GM04503 (cell line): ENCODE measurements at regions not wholly inside any gene's neighbourhood (a gene's known extent, or its start where the extent isn't known, plus 50 kb on each side); places are given as distances from the start of the nearest gene placed in this dataset.
"Not testable (repeated sequence)": the region's sequence is repeated elsewhere in the genome, so short reads cannot be mapped to it uniquely, and the experiment has no call there.

Source experiments
- DNase-seq: peaks from one replicate; pipeline ENCODE4 v3.0.0-alpha.2; 2012; ENCODE audit warnings: low read depth

DNA sequence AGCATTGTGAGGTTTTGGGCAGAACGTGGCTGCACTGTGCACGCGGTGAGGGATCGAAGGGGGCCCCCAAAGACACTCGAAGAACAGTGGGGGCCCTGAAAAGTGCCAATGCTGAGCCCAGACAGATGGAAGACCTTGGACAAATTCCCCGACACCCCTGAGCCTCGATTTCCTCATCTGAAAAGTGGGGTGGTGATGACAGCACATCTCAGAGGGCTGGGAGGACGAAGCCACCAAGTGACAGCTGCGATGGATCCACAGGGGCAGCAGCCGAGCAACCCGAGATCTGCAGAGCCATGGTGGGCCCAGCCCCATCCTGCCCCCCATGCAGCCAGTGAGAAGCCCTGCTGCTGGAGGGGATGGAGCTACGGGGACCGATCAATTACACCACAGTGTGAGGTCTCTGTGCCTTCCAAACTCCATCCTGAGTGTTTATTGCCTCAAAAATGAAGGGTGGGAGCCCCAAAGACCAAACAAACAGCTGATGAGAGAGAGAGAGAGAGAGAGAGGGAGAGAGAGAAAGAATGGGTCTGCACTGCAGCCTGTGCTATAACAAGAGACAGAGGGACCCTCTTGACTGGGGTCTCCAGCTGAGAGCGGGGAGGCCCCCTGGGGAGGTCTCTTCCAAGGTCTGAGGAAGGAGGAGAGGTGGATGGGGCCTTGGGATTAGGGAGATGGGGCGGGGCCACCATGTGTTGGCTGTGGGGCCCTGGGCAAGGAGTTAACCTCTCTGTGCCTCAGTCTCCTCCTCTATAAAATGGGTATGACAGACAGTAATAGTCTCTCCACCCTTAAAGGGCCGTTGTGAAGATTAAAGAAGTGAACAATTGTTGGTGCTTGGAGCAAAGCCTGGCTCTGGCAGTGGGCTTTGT is 134.4 kb upstream of the IER5L start:
- DNase-seq = no peak

DNA sequence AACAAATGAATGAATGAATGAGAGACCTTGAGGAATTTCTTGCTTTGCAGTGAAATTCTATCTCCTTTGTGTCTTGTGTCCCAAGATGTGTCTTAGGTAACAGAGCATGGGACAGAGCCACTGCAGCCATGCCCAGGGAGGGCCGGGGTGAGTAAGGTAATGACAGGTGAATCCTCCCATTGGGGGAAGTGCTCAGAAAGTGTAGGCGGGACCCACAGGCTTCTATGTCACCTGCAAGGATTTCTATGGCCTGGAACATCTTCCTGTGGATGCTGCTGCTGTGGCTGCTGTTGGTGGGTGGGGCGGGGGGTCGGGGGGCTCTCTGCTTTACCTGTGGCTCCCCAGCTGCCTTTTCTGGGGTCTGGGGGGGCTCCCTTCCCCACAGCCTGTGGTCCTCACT is 133.6 kb upstream of the IER5L start:
- no peak for DNase-seq

DNA sequence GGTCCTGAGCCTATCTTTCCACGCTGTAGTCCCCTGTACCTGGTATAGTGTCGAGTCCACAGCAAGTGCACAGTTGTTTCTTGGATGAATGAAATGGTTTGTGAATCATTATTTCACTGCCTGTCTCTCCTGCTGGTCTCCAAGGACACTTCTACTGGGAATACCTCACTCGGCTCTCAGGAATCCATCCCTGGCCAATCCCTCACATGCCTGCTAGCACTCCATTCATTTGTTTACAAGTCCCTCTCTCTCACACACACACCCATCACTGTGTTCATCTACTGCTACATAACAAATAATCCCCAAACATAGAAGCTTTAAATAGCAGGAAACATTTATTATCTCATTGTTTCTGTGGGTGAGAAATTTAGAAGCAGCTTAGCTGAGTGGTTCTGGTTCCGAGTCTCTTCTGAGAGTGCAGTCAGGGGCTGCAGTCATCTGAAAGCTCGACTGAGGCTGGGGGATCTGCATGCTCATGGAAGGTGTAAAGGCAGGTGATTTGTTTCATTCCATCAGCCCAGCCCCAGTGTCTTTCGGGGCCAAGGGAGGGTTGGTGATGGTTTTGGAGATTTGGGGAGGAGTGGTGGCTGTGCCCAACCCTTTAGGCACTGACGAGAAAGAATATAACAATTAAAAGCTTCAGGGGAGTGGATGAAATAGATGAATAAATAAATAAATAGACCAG is 132.7 kb upstream of the IER5L start:
- DNase-seq = no peak

DNA sequence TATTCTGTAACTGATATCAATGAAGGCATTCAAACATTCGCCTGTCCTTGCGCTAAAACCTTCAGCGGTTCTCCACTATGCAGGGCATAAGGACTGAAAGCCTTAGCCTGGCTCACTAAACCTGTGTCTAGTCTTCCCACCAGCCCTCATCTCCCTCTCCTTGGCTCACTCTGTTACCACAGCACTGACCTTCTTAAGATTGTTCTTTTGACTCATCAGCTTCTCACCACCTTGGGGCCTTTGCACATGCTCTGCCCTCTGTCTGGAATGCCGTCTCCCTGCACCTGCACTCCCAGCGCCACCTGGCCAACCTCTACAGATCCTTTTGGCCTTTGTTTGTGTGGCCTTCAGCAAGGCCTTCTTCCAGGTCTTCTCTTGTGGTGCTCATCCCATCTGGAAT is 131.8 kb upstream of the IER5L start:
- DNase-seq = no peak

DNA sequence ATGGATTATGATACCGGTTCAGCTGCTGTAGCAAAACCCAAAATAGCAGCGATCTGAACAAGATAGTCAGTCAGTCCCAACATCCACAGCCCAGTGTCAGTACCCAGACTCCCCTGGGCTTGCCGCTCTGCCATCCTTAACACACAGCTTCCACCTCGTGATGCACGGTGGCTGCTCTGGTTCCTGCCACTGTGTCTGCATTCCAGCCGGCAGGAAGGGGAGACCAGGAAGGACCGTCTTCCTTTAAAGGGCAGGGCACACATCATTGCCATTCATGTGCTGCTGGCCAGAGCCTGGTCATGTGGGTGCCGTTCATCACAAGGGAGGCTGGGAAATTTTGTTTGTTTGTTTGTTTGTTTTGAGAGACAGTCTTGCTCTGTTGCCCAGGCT is 131.0 kb upstream of the IER5L start:
- no peak for DNase-seq

DNA sequence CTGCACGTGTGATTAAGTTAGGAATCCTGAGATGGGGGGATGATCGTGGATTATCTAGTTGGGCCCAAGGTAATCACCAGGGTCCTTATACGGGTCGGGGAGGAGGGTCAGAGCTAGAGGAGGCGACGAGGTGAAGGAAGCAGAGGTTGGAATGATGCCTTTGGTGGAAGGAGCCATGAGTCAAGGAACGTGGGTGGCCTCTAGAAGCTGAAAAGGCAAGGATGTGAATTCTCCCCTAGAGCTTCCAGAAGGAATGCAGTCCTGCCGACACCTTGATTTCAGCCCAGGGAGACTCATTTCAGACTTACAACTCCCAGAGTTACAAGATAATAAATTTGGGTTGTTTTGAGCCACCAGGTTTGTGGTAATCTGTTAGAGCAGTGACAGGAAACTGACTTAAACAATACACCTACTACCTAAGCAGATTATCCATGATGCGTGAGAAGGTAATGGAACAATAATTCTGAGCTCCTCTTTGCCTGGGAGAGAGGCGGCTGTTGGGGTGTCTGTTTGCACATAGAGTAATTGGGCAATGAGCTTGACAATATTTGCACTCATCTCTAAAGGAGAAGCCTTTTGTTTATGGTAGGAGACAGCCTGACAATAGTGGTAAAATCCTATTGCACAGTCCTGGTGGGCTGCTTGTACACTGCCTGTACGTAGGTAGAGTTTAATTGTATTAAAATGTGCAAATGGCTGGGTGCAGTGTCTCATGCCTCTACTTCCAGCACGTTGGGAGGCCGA is 129.3 kb upstream of the IER5L start:
- no peak for DNase-seq

DNA sequence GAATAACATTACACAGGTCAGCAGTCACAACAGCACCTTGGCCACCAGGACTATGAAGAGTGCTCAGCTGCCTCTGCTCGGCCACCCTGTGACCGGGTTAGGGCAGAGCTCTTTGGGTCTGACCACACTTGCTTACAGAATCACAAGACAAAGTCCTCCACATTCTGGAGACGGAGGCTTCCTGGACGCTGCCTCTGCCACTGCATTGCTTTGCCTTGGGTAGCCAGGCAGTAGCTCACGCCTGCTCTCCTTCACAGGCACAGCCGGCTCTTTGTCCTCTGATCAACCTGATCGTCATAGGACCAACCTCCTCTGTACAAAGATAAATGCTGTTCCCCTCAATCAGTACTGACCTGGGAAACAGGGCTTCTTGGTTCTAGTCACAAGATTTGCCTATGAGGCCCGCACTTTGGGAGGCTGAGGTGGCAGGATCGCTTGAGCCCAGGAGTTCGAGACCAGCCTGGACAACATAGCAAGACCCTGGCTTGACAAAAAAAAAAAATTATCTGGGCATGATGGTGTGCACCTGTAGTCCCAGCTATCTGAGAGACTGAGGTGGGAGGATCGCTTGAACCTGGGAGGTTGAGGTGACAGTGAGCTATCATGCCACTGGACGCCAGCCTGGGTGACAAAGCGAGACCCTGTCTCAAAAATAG is 128.4 kb upstream of the IER5L start:
- DNase-seq = no peak

DNA sequence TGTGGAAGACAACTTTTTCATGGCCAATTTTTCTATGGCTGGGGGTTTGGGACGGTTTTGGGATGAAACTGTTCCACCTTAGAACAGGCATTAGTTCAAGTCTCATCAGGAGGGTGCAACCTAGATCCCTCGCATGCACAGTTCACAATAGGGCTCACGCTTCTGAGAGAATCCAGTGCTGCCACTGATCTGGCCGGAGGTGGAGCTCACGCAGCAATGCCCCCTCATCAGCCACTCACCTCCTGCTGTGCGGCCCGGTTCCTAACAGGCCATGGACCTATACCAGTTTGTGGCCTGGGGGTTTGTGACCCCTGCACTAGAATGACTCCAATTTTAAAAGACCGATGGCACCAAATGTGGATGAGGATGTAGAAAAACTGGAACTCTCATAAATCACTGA is 127.2 kb upstream of the IER5L start:
- DNase-seq = no peak

DNA sequence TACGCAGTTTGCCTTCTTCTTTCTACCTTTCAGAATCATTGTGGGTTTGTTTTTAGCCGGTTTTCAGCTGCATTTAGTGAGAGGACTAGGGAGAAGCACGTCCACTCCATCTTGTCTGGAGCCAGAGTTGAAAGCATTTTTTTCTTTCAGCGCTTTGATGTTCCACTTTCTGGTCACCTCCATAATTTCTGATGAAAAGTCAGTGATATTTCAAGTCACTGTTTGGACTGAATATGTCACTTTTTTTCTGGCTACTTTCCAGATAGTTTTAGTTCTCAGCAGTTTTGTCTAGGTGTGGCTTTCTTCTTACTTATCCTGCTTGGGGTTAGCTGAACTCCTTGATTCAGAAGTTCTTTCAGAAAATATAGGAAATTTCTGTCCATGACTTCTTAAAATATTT is 123.9 kb upstream of the IER5L start:
- no peak for DNase-seq

DNA sequence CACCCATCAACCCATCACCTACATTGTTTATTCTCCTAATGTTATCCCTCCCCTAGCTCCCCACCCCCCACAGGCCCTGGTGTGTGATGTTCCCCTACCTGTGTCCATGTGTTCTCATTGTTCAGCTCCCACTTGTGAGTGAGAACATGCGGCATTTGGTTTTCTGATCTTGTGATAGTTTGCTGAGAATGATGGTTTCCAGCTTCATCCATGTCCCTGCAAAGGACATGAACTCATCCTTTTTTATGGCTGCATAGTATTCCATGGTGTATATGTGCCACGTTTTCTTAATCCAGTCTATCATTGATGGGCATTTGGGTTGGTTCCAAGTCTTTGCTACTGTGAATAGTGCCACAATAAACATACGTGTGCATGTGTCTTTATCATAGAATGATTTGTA is 118.1 kb upstream of the IER5L start:
- DNase-seq = not testable (repeated sequence)

DNA sequence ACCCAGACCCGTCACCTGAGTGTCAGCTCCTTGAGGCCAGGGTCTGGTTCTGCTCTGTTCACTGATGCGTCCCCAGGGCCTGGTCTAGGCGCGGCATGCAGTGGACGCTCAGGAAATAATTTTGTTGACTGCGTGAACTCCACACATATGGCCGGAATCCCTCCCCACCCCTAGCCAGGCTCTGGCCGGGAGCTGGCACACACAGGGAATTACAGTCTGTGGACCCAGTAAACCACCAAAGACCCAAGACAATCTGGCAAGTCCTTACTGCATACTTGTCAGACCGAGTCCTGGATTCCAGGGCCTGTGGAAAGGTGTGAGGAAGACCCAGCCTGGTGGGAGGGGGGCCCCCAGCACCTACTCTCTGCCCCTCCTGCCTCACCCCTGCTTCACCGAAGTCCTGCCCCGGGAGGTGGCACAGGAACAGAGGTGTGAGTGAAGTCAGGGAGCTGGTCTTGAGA is 113.0 kb upstream of the IER5L start:
- no peak for DNase-seq

DNA sequence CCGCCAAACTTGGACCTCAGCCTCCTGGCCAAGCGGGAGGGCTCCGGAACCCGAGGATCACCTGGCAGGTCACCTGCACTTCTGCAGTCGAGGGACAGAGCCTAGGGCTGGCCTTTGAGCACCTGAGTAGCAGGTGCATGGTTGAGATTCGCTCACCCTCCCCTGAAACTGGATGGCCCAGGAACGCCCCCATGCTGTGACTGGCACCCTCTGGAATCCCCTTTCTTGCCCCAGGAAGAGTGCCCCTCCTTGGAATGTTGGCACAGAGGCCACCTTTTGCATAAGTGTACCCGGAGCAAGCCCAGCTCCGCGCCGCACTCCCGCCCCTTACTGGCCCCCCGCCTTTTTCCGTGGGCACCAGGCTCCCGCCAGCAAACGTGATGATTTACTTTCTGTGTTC is 112.5 kb upstream of the IER5L start:
- no peak for DNase-seq

DNA sequence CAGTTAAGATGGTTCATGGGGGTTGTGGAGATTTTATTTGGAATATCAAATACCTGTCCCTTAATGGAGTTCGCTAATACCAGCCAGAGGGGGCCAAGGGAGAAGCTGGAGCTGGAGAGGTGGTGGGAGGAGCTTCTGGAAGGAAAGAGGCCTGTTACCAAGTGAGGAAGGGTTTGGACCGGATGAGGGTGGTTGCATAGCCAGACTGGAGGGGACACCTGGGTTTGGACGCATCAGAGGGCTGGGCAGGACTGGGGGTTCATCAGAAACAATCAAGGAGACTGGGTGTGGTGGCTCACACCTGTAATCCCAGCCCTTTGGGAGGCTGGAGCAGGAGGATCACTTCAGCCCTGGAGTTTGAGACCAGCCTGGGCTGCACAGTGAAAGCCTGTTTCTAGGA is 111.8 kb upstream of the IER5L start:
- DNase-seq = no peak

DNA sequence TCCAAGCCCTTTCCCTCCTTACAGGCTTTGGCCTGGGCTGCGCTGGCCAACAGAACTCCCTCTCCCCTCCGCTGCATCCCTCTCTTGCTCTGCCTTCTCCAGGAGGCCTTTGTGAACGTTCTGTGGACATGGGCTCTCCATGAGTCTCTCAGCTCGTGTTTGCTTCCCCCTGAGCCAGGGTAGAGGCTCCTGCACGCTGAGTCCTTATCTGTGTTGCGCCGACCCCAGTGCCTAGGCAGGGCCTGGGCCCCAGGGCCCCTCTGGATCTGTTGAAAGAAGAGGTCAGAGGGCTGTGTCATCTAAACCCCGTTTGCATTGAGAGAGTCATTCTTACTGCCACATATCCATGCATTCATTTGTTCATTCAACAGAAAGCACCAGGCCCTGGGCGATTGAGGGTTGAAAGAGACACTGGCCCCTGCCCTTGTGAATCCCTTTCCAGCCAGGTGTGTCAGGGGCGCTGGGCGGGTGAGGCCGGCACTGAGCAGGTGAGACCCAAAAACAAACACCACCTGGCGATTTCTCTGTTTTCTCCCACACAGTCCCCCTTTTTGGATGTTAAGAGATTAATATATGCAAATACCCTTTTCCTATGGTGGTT is 111.2 kb upstream of the IER5L start:
- DNase-seq = no peak

DNA sequence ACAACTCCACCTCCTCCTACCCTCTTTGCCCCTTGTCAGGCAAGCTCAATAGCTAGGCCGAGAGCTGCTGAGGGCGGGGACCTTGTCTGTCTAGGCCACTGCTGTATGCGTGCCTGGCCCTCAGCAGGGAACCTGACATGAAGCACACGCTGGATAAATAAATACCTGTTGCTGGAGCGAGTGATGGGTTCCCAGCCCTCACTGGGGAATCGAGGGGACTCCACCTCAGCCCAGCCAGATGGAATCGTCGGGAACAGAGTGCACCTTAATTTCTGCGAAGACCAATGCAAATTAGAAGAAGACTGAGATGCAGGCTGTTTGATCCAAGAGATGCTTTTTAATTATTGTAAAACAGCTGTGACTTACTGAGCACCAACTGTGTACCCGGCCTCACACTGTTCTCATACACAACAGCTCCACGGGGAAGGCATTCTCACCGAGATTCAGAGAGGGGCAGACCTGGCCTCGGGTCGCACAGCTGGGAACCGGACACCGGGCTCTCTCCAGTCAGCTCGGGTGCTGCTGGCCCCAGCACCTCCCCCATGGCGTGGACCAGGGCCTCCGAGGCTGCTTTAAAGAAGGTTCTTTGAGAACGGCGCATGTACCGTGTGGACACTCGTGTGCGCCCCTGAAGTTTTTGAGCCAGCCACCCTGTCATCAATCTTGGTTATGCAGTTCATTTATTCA is 109.7 kb upstream of the IER5L start:
- no peak for DNase-seq

DNA sequence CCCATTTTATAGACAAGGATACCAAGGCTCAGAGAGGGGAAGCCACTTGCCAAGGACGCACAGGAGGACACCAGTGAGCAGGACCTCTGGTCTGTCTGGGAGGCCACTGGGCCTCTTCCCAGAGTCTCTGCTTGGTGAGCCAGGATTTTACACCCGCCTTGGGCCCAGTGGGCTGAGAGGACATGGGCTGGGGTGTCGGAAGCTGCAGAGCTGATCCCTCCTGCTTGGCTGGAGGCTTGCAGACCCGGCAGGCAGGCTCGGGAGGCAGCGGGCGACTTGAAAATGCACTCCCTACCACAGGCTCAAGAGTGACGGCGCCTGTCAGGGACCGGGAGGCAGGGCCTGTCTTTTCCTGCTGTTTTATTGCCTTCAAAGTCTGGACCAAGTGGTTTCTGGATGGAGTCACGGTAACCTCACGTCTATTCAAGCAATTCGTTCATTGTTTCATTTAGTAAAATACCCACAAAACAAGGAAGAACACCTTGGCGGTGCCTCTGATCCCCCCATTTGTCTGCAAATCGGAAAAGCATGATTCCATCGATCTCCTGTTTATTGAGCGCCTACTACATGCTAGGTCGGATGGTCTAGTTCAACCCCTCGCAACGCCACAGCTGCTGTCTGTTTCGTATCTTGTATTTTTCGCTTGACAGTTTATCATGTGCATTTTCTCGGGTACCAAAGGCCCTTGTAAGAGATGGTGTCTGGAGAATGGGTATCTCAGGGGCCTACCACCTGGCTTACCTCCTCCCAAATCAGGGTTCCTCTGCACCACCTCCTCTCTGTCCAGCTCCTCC is 108.1 kb upstream of the IER5L start:
- no peak for DNase-seq

DNA sequence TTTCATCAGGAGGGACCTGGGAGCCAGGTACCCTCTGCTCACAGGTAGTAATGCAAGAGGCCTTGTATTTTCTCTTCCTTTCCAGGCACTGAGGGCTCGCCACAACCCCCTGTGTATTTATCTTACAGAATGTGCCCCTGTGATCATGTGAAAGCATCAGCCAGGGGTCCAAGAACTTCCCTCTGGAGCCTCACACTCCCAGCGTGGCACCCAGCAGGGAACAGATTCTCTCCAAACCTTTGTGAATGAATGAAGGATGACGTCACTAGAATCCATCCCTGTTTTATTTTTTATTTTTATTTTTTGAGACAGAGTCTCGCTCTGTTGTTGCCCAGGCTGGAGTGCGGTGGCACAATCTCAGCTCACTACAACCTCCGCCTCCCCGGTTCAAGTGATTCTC is 107.3 kb upstream of the IER5L start:
- no peak for DNase-seq

DNA sequence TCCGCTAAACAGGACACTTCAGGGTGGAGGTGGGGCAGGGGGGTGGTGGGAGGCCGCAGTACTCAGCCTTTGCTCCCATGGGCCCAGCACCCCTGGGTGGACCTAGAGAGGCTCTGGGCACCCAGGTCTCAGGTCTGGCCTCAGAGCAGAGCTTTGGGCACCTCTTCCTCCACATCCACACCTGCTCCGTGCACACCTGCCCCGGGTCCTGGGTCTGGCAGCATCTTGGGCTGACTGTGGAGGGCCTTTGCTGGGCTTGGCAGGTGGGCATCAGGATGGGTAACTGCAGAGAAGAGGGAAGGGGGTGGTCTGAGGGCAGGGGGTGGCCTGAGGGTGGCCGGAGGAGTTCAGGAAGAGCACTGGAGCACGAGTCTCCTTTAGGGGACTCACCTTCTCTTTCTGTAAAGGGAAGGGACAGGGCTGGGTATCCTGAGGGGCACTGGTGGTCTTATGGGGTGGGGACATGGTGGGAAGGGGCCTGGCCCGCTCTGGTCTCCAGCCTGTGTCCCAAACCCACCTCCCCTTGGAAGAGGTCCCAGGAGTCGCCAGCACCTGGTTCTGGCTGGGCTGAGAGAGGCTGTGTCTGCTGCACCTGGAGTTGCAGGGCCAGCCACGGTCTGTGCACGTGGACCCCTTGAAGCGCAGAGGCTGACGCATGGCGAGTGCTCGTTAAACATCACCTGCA is 106.7 kb upstream of the IER5L start:
- DNase-seq = no peak

DNA sequence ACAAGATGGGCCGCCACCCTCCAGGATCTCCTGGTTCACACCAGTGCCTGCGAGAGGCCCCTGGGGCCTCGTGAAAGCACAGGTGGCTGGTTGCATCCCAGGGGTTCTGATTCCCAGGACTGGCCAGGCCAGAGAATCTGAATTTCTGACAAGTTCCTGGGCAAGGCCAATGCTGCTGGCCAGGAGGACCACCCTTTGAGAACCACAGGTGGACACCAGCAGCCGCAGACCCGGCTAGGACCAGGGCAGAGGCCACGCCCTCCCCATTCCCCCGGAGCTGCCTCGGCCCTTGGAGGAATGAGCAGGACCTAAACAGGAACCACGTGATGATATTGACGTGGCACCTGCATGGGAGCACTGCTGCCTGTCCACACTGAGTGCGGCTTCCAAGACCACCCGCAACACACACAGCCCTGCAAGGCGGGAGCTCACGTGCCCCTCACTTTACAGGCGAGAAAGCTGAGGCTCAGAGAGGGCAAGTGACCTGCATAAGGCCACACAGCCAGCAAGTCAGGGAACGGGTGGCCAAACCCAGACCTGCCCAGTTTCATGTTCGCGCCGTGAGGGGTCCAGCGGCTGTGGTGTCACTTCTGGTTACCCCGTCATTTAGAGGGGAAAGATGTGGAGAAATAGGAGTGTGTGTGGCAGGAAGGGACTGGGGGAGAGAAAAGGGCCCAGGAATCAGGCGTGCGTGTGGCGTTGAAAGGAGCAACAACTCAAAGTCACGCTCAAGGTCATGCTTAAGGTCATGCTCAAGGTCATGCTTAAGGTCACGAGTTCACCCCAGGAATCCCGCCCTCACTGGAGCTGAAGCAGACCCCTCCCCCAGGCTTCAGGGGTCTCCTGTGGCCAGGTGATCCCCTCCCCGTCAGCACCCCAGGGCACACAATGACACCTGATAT is 105.9 kb upstream of the IER5L start:
- no peak for DNase-seq
